Hypothalamus (tissue), 51 donors: ENCODE measurements at regions not wholly inside any gene's neighbourhood (a gene's known extent, or its start where the extent isn't known, plus 50 kb on each side); places are given as distances from the start of the nearest gene placed in this dataset.

Experiments
- DNase-seq, 51 donors: peaks; one replicate each; lab custom pipeline; 2025; lab: John Stamatoyannopoulos, UW

DNA sequence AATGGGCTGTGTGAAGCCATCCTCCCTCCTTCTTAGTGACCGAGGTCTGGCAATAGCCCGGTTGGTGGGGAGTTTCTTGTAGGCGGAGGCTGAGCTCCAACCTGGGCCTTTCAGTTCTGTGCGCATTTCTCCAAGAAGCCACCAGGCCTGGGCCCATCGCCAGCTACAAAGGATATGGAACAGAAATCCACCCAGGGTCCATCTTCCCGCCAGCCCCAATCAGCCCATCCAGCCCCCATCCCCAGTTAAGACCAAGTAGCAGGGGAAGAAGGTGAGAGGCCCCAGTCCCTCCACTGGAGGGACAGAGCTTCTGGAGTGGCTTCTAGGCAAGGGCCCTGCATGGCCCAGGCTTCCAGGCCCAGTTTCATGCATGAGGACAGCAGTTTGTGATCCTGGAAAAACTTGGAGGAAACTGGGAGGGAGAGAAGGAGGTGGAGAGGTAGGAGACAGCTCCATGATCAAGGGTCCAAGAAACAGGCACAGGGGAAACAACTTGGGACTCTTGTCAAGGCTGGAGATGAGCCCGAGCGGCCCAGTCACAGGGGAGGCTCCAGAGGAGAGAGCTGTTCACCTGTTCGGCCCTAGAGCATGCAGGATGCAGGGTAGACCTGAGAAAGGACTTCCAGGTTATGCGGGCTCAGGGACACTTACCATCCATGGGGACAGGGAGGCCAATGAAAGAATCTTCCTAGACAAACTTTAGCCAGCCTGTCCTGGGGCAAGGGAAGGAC, 261.2 kb downstream of the PTPRU start:
- no peak for DNase-seq

DNA sequence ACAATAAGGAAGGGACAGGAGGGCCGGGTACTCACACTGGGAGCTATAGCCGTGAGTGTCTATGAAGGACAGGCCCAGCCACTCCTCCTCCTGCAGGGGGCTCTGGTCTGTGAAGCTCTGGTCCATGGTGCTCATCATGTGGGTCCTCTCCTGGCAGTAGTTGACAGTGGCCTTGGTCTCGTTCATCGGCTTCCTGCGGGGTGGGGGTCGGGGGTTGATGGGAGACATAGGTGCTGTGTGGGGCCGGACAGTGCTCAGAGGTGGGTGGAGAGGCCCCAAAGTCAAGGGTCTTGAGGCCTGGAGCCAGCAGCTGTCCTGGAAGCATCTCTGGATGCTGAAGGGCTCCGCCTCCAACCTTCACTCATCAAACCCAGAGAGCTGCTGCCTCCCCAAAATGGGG, 260.4 kb downstream of the PTPRU start:
- no peak for DNase-seq

DNA sequence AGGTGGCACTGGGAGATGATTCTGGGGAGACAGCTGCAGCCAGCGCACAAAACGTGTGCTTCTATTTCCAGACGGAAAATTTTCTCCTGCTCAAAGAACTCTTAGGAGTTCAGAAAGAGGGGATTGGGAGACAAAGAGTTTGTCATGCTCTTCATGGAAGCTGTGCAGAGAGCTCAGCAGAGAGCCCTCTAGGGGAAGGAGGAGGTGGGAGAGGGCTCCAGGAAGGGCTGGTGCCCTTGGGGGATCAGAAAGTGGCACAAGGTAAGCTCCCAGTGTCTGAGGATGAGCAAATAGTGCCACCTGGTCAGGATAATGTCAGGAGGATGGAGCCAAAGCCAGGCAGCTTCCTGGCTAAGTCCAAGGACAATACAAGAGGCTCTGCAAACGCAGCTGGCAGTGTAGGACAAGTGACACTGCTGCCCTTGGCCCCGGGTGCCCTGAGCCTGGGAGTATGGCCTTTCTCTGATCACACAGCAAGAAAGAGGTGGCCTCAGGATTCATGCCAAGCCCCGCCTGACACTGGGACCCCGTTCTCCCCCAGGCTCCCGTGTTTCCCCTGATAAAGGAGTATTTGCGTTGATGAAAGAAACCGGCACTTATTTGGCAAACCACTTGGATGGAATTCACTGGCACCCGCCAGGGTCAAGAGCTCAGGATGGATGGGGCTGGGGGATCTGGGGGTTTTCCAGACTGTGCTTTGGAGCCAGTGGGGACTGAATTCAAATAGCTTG, 254.0 kb downstream of the PTPRU start:
- no peak for DNase-seq

DNA sequence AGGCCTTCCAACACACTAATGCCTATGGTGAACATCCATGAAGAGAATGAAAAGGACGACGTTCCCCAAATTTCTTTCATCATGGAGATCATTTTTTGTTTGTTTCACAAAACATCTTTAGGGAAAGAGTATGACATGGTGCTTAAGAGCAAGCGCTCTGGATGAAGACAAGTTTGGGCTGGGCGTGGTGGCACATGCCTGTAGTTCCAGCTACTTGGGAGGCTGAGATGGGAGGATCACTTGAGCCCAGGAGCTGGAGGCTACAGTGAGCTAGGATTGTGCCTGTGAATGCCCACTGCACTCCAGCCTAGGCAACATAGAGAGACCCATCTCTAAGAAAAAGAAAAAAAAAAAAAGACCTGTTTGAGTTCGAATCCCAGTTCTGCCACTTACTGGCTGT, 253.1 kb downstream of the PTPRU start:
- DNase-seq: no peak

DNA sequence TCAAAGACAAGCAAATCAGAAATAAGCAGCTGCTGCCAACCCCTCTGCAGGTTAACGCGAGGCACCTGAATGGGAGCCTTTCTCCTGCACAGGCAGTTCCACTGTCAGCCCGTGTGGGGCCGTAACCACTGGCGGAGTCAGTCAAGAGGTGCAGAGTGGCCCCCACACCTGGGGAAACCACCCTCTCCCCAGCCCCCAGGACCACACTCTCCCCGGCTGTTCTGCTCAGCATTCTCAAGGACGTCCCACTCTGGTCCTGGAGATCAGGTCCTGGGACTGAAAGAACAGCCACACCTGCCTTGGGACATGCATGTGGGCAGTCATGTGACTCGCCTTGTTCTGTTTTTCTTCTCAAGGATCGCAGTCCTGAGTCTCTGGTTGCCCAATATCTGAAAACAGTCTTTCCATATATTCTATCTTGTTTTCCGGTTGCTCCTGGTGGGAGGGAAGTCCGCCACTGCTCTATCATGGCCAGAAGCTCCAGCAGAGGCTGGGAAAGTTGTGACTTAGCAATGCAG, 252.5 kb downstream of the PTPRU start:
- no peak for DNase-seq

DNA sequence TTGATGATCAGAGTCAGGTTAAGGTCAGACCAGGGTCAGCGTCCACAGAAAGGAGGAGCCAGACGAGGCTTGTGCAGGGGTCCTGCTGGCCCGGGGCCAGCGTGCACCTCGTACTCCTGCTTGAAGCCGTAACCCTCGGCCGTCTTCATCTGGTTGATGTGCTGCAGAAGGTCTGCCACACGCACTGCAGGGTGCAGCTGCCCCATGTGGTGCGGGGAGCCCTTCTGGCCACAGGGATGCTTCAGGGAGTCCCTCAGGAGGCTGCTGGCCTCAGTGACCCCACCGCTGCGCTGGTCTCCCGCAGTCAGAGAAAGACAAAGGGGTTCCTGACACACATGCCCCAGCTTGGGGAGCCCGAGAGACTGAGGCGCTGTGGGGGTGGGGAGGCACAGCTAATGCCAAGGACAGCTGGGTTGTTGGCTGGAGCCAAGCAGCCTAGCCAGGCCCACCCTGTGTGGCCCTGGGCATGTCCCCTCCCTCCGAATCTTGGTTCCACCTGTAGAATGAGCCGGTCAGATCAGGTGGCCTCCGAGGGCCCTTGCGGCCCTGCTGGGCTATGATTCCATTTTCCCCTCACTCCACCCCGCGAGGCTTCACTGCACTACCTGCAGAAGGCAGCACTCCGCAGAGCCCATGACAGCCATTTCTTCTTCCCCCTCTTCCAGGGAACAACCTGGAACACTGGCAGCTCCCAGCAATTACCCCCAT, 251.9 kb downstream of the PTPRU start:
- no peak for DNase-seq

DNA sequence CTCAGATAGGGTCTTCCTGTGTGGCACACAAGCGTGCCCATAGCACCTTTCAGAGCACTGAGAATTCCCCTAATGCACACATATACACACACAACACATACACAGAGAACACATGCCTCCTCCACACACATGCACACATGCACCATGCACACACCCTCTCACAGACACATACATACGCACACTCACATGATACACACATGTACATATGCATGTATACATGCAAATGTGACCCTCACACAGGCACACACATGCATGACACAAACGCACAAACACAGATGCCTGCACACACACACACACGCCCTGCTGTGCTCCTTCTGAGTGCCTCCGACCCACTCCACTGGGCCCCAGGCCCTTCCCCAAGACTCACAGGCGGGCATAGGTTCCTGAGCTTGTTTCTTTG, 251.0 kb downstream of the PTPRU start:
- DNase-seq: no peak

DNA sequence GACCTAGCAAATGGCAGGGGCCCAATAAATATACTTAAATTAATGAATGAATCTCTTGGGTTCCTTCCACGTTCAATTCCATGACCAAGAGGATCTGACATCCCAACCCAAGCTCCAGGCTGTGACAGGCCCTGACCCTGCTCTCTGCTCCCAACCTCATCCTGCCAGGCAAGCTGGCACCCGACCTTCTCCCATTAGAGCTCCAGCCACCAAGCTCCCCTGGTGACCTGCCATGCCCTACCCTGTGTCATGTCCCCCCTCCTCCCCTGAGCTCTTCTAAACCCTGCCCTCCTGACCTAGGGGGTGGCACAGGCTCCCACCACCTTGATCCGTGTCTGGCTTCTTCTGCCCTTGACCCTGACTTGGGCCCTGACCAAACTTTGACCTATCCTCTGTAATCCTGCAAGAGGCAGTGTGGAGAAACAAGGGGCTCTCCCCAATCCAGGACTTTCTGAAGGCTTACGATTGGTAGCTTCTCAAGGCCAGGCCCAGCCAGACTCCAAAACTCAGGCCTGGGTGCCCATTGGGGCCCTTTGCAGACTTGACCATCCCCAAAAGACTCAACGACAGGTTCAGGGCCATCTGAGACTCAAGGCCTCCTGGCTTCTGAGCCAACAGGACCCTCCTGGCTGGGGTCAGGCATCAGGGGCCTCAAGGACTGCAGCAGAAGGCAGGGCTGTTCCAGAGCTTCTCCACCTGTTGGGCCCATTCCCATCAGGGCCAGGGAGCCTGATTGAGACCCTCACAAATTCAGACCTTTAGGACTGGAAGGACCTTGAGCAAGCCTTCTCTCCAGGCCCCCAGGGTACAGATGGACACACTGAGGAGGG, 249.0 kb downstream of the PTPRU start:
- no peak for DNase-seq

DNA sequence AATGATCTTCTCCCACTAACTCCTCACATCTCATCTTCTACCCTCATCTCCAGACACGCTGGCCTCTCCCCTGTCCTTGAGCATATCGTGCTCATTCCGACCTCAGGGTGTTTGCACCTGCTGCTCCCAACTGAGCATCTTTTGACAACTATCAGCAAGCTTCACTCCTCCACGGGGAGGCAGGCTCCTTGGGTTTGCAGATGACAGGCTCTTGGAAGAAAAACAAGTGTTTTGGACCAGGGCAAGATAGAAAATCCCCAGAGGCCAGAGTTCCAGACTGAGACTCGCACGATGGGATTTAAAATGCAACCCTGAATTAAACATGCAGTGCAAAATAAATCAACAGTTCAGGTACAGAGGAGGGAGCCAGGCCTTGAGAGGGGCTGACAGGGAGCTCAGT, 246.7 kb downstream of the PTPRU start:
- no peak for DNase-seq

DNA sequence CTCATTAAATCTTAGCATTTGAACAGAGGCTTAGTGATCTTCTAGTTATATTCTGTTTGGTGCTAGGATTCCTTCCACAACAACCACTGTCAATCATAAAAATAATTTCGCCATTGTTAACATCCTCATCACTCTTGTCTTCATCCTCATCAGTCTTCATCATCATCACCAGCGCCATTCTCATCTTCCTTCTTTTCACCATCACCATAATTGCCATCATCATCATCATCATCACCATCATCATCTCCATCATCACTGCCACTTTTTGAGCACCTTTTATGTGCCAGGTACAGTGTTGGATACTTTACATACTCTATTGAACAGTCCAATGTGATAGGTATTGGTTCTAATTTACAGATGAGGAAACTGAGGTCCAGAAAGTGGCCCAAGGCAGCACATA, 245.7 kb downstream of the PTPRU start:
- no peak for DNase-seq

DNA sequence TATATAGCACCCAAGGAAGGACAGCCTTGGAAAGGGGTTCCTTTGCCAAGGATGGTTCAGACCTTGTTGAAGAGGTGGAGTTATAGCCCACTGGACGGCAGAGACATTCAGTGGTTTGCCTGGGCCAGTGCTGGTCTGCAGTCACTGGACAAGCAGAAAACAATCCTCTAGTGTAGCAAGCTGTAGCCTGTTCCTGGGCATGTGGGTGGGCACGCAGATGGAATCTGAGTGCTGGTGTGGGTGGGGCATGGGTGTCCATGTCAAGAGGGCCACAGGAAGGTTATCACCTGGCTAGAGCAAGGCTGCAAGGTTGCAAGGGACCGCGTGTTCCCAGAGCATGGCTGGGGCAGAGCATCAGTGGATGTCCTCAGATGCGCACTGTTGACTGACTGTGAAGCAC, 244.7 kb downstream of the PTPRU start:
- no peak for DNase-seq

DNA sequence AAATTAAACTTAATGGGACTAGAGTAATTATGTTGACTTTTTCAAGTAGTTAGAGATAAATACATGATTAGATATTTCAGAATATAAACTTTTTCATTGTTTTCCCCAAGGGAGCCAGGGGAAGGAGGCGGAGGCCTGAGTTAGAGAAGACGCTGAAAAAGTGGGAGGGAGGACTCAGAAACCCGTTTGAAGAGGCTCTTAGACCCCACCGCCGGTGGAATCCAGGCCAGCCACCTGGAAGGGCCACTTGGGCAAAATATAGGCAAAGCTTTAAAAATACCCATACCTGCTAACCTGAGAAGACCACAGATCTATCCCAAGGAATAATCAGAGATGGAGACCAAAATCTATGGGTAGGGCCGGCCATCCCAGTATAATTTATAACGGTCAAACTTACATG, 242.6 kb downstream of the PTPRU start:
- no peak for DNase-seq

DNA sequence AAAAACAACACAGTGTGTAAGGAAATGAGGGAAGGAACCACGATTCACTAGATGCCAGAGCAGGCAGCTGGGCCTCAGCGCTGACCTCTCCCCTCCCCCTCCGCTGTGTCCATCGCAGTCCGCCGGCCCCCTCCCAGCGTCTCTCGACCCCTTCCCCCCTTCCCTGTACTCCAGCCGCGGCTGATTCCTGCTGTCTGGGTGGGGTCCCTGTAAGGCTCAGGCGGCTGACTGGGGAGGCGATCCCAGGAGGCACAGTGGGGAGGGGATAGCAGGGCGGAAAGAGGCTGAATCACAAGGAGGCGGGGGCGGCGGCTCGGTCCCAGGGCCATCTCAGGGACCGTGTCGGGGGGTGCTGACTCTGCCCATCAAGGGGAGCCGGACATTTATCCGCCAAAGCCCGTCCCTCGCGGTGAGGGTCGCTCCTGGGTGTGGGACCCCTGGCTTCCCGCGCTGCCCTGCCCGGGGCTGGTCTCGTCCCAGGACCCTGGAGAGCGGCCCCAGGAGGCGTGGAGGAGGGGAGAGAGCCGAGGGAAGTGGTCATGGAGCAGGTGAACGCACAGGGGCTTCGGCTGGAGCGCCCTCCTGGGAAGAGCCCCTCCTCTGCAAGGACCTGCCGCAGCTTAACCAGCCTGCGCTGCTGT, 241.9 kb downstream of the PTPRU start:
- no peak for DNase-seq

DNA sequence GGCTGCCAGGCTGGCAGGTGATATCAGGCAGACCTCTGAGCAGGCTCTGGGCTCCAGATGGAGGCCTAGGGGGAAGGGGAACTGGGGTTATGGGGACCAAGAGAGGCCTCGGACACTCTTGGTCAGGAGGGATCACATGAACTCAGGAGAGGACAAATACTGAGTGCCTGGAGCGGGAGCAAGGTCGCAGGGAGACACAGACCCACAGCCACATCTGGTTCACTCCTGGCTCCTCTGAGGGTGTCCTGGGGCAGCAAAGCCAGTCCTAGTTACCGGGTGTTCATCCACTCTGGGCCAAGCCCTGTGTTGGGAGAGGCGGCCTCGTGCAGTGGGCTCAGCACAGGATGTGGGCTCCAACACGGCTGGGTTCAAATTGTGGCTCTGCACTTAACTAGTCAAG, 239.0 kb downstream of the PTPRU start:
- DNase-seq: no peak

DNA sequence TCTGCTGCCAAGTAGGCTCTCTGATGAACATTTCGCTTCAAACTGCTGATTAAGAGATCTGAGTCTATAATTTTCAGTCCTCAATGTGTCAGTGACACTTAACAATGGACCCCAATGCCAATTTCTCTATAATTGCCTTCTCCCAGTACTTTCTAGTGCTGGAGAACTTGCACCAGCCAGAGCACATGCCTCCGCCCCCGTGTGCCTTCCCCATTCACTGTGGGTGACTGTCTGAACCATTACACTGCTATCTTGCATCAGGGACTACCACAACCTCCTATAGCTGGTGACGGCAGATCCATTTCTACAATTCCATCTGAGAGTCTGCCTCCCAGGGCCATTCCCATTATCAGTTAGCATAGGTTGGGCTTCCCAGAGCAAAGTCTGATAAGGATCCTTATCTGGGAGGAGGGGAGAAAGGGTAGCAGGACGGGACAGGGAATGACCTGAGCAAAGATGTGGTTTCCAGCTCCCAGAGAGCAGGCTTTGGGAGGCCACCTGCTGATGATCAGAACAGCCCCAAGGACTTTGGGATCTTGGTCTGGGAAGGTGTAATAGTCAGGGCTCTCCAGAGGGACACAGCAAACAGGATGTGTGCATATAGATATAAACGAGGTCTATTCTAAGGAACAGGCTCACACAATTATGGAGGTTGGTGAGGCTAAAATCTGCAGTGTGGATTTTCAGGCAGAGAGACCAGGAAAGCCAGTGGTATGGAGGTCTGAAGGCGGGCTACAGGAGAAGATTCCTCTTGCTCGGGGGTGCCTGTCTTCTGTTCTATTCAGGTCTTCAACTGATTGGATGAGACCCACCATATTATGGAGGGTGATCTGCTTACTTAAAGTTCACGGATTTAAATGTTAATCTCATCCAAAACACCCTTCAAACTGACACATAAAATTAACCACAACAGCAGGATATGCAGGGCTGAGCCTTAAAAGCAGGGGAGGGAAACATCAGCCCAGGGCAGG, 238.2 kb downstream of the PTPRU start:
- no peak for DNase-seq

DNA sequence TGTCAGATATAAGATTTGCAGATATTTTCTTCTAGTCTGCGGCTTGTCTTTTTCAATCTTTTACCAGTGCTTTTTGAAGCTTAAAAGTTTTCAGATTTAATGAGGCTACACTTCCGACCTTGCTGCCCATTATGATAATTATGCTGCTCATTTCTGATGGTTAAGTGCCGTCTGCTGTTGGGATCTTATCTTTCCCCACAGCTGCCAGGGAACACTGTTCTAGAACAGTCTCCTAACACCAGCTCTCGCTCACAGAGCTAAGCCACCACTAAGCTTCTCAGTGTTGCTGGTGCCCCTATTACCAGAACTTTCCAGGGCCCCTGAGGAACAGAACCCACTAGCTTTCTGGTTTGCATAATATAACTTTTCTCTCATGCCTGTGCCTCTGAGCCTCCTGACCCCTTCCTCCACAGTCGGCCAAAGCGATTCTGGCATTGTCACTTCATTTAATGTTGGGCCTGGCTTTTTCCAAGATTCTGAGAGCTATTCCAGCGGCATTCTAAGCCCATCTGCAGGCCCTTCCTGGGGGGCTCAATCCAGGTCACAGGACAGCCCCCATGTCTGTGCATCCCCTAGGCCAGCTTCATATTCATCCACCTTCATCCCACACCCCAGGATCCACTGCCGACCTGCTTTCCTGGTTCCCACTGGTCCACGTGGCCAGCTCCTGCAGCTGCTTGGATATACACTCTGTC, 237.0 kb downstream of the PTPRU start:
- DNase-seq: no peak

DNA sequence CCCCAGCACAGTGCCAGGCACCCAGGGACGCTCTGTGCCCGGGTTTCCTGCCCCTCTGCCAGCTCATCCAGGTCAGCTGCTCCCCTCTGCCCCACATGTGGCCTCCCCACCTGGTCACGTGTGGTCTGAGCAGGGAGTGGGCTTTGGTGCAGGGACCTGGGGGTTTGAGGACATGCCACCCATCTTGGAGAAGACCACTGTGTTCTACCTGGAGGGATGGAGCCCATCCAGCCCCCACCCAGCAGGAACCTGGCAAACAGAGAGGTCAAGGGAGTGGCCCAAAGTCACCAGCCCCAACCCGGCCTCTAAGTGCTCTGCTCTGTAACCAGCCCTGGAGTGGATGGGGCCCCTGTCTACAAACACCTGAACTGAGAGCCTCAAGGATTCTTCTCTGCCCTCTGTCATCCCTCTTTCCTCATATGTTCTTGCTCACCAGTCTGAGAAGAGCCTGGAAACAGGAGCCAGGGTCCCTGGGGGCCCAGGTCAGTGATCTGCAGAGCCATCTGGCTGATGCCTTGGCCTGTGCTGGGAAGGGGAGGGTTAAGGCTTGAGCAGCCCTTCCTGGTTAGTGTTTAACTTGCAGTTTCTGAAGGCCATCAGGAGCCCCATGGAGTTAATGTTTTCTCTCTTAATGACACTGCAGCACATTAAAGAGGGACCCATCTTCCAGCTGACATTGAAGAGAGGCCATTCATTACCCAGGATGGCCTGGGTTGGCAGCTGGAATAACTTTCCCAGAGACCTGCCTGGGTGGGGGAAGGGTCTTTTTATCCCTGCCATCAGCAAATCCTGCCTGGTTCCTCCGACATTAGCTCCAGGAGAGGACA, 235.4 kb downstream of the PTPRU start:
- DNase-seq: no peak

DNA sequence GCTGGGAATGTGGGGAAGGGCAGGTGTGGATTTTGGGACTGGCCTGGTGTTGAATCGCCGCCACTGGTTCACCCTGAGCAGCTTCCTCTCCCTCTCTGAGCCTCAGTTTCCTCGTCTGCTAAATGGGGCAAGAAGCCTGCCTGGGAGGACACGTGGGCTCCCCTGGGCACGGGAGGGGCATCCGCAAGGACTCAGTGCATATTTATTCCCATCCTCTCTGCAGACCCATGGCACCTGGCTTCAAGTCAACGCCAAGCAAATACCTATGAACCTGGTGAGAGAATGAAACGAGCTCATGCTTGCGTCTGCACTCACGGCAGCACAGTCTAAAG, 234.4 kb downstream of the PTPRU start:
- no peak for DNase-seq
